PC-9 (cell line): ENCODE measurements at regions not wholly inside any gene's neighbourhood (a gene's known extent, or its start where the extent isn't known, plus 50 kb on each side); places are given as distances from the start of the nearest gene placed in this dataset.

ENCODE experiments used
- BruUV-seq: library from RNA; stranded (reverse); fragments of 400-500 nt; replicated peaks from 2 replicates; lab custom pipeline; 2021; lab: Mats Ljungman, UMichigan
- CTCF ChIA-PET: fragments of 300-600 bp; sonication (Branson Sonifier 250); formaldehyde crosslinking; loops from one replicate; lab custom pipeline; 2022; ENCODE audit warnings: antibody characterized with exemption; lab: Charles Lee
- POLR2A ChIA-PET: fragments of 300-600 bp; sonication (Branson Sonifier 250); formaldehyde crosslinking; loops from one replicate; lab custom pipeline; 2022; ENCODE audit warnings: antibody characterized with exemption; ENCODE audit not compliant: unreplicated experiment; lab: Charles Lee
- DNase-seq, 2 experiments: peaks; one replicate each; pipeline versions ENCODE4 v3.0.0 to v3.0.0-alpha.2; 2015 to 2022; ENCODE audit warnings: mixed read lengths in 1 of 2
- H2AFZ ChIP-seq: fragments of 200-600 bp; sonication (generic); 2 replicates; pipeline ENCODE4 v1.8.1; 2017; ENCODE audit warnings: antibody characterized with exemption
- H3F3A ChIP-seq: fragments of 200-600 bp; sonication (generic); 2 replicates; pipeline ENCODE4 v1.8.1; 2017; ENCODE audit warnings: antibody characterized with exemption, mild to moderate bottlenecking, low read depth; ENCODE audit not compliant: insufficient read depth
- H3K27ac ChIP-seq: fragments of 200-600 bp; sonication (generic); 2 replicates; pipeline ENCODE4 v1.6.1; 2016; ENCODE audit warnings: mixed run types
- H3K27me3 ChIP-seq: fragments of 200-600 bp; sonication (generic); 2 replicates; pipeline ENCODE4 v1.6.1; 2016; ENCODE audit warnings: low read depth, mixed run types; ENCODE audit not compliant: insufficient read depth
- H3K36me3 ChIP-seq: fragments of 200-600 bp; sonication (generic); 2 replicates; pipeline ENCODE4 v1.6.1; 2016; ENCODE audit warnings: low read depth, mixed run types
- H3K4me1 ChIP-seq: fragments of 200-600 bp; sonication (generic); replicated peaks from 2 replicates; pipeline ENCODE4 v1.6.1; 2016; ENCODE audit warnings: mixed run types; ENCODE audit not compliant: insufficient read depth
- H3K4me2 ChIP-seq: fragments of 200-600 bp; sonication (generic); 2 replicates; pipeline ENCODE4 v1.6.1; 2017; ENCODE audit warnings: mixed run types
- H3K4me3 ChIP-seq: fragments of 200-600 bp; sonication (generic); 2 replicates; pipeline ENCODE4 v1.6.1; 2016; ENCODE audit warnings: mixed run types
- H3K79me2 ChIP-seq: fragments of 200-600 bp; sonication (generic); 2 replicates; pipeline ENCODE4 v1.6.1; 2017; ENCODE audit warnings: low read depth, mixed run types
- H3K9me2 ChIP-seq: fragments of 200-600 bp; sonication (generic); 2 replicates; pipeline ENCODE4 v1.8.1; 2017; ENCODE audit warnings: mild to moderate bottlenecking; ENCODE audit not compliant: insufficient read depth
- H3K9me3 ChIP-seq: fragments of 200-600 bp; sonication (generic); 2 replicates; pipeline ENCODE4 v1.8.1; 2016; ENCODE audit warnings: low read depth; ENCODE audit not compliant: insufficient read depth
- H4K20me1 ChIP-seq: fragments of 200-600 bp; sonication (generic); 2 replicates; pipeline ENCODE4 v1.8.1; 2017; ENCODE audit not compliant: insufficient read depth
- EZH2 ChIP-seq: fragments of 200-600 bp; sonication (generic); IDR thresholded peaks from 2 replicates; pipeline ENCODE4 v1.8.0; 2017; ENCODE audit warnings: antibody characterized with exemption, low read depth
- intact Hi-C: fragments of 100-400 bp; cut with micrococcal nuclease; formaldehyde crosslinking; loops from one replicate; pipeline ENCODE4 v1.10.0; 2022; ENCODE audit not compliant: unreplicated experiment
- TF ChIP-seq, protein P1 (sequence below): fragments of 200-600 bp; sonication (generic); conservative IDR thresholded peaks from 2 replicates; pipeline ENCODE4 v1.6.1; 2017; ENCODE audit warnings: mixed run types, antibody characterized with exemption, mild to moderate bottlenecking, moderate library complexity

DNA sequence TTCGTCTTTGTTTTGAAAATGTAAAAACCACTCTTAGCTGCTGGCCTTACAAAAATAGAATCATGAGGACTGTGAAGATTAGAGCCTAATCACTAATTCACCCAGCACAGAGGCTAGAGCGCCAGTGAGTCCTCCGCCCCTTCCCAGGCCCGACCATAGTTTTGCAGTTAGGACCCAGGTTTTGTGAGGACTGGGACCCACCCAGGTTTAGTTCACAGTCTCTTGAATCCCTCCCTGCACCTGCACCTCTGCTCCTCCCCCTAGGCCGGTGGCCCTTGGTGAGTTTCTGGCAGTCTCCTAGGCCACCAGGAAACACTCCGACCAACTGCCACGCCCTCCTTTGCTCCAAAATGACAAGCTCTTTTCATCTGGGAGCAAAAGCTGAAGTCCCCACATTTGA is 136.0 kb upstream of the CCDC54 start:
- Histone ChIP-seq H3K9me2 (no peaks in the 10 kb centered on the region), H3K9me3 (no peaks in the 10 kb centered on the region), H3K27ac (no peak overlapping the region), H3K36me3 (peaks cover under 1% of the 10 kb centered on the region; the same call in 1 of the 2 replicates), H3K4me2 (peak overlapping the region; percentile 91), H3K79me2 (peaks cover 23% of the 10 kb centered on the region), H3K27me3 (no peaks in the 10 kb centered on the region), H2AFZ (peak overlapping the region; percentile 98), H3F3A (peaks cover 15% of the 10 kb centered on the region), H3K4me3 (peak overlapping the region; percentile 81), H4K20me1 (no peaks in the 10 kb centered on the region), H3K4me1 (peaks cover 54% of the 10 kb centered on the region)
- TF ChIP-seq, protein P1, sequence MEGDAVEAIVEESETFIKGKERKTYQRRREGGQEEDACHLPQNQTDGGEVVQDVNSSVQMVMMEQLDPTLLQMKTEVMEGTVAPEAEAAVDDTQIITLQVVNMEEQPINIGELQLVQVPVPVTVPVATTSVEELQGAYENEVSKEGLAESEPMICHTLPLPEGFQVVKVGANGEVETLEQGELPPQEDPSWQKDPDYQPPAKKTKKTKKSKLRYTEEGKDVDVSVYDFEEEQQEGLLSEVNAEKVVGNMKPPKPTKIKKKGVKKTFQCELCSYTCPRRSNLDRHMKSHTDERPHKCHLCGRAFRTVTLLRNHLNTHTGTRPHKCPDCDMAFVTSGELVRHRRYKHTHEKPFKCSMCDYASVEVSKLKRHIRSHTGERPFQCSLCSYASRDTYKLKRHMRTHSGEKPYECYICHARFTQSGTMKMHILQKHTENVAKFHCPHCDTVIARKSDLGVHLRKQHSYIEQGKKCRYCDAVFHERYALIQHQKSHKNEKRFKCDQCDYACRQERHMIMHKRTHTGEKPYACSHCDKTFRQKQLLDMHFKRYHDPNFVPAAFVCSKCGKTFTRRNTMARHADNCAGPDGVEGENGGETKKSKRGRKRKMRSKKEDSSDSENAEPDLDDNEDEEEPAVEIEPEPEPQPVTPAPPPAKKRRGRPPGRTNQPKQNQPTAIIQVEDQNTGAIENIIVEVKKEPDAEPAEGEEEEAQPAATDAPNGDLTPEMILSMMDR = 0 out of 2 replicates have a peak, but pooled peaks have one; percentile 2
- TF ChIP-seq EZH2 = no peak
- intact Hi-C loops = loop anchor here (2.0 kb wide), 2 partner anchors 32 to 1674 kb away; no protein-coding TSS in a partner anchor
- no TSS peak for BruUV-seq
- peak; percentile 67 to 77 for DNase-seq
- ChIA-PET POLR2A (interaction anchor here (0.6 to 0.9 kb wide), 7 partner anchors 25 to 1135 kb away, joined by 3 to 7 read pairs (median 5); no protein-coding TSS in a partner anchor), CTCF (interaction anchor here (0.9 to 1.1 kb wide), 2 partner anchors 30 to 180 kb away, joined by 3 to 5 read pairs; no protein-coding TSS in a partner anchor)

DNA sequence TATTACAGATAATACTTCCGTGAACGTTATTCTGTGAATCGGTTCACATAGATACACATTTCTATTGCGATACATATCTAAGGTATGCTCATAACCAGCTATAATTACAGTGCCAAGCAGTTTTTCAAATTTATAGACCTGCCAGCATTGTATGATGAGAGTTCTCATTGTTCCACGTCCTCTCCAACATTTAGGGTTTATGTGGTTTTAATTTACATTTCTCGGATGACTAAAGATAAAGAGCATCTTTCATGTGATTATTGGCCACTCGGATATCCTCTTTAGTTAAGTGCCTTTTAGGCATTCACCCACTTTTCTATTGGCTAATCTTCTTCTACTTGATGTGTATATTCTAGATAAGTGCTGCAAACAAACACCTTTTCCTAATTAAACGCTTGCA is 134.7 kb upstream of the CCDC54 start:
- ChIA-PET POLR2A (no interaction called here), CTCF (no interaction called here)
- Histone ChIP-seq H2AFZ (no peak overlapping the region), H3K79me2 (peaks cover 23% of the 10 kb centered on the region), H3K27ac (no peak overlapping the region), H3K4me3 (no peak overlapping the region), H3K27me3 (no peaks in the 10 kb centered on the region), H4K20me1 (no peaks in the 10 kb centered on the region), H3K36me3 (peaks cover 14% of the 10 kb centered on the region; the same call in 1 of the 2 replicates), H3K9me3 (no peaks in the 10 kb centered on the region), H3F3A (peaks cover 2% of the 10 kb centered on the region), H3K4me2 (peak overlapping the region; percentile 91), H3K4me1 (peaks cover 41% of the 10 kb centered on the region), H3K9me2 (no peaks in the 10 kb centered on the region)
- TF ChIP-seq, protein P1 = no peak
- TF ChIP-seq EZH2 = no peak
- intact Hi-C loops = no loop called here
- no TSS peak for BruUV-seq
- DNase-seq = no peak

DNA sequence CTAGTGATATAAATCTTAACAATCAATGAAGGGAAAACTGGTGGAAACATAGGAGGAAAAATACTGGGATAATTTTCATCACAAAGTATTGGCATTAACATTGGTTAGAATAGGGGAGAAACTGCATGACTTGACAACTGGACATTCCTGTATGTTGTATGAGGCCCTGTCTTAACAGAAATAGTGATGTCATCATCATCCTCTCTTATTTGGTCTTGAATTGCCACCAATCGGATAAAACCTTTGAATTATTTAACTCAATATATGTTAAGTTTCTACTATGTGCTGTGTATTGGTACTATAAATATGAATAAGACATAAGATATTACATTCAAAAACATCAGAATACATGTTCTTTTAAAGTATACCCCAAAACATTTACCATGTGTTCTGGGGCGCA is 130.1 kb upstream of the CCDC54 start:
- Histone ChIP-seq H3F3A (no peaks in the 10 kb centered on the region), H3K27ac (no peak overlapping the region), H3K79me2 (peaks cover 8% of the 10 kb centered on the region), H4K20me1 (no peaks in the 10 kb centered on the region), H3K36me3 (peaks cover 14% of the 10 kb centered on the region; the same call in 1 of the 2 replicates), H3K4me2 (no peak overlapping the region), H3K4me1 (peaks cover 15% of the 10 kb centered on the region), H3K4me3 (no peak overlapping the region), H3K9me3 (no peaks in the 10 kb centered on the region), H3K27me3 (no peaks in the 10 kb centered on the region), H3K9me2 (no peaks in the 10 kb centered on the region), H2AFZ (no peak overlapping the region)
- intact Hi-C loops = no loop called here
- BruUV-seq = no TSS peak
- TF ChIP-seq EZH2 = no peak
- TF ChIP-seq, protein P1 = no peak
- ChIA-PET POLR2A (no interaction called here), CTCF (interaction anchor here (1.0 kb wide), 1 partner anchor 174 kb away, joined by 3 read pairs; no protein-coding TSS in a partner anchor)
- no peak for DNase-seq
